Skin epidermis (tissue), 12 donors: ENCODE measurements at regions not wholly inside any gene's neighbourhood (a gene's known extent, or its start where the extent isn't known, plus 50 kb on each side); places are given as distances from the start of the nearest gene placed in this dataset.

Experiments used
- H3K27ac ChIP-seq, 21 experiments: fragments of 200-600 bp; sonication (generic) in 11 of 21; one replicate each; pipeline ENCODE4 v1.5.0; 2020; ENCODE audit warnings: mild to moderate bottlenecking in 3 of 21, inconsistent platforms in 2 of 21, moderate library complexity in 2 of 21
- H3K4me3 ChIP-seq, 7 experiments: fragments of 200-600 bp; sonication (generic) in 2 of 7; one replicate each; pipeline ENCODE4 v1.5.0; 2020; ENCODE audit warnings: inconsistent platforms in 2 of 7, mild to moderate bottlenecking in 2 of 7, moderate library complexity in 1 of 7

GRCh38 chr16:8229011-8229520, 361.2 kb downstream of the TMEM114 start:
- H3K4me3 ChIP-seq, result no peak overlapping the region
- no peak overlapping the region for H3K27ac ChIP-seq

GRCh38 chr16:8217201-8217600, 373.1 kb downstream of the TMEM114 start:
- H3K4me3 ChIP-seq, result no peak overlapping the region
- no peak overlapping the region for H3K27ac ChIP-seq

GRCh38 chr16:8204769-8205168, 385.5 kb downstream of the TMEM114 start:
- H3K27ac ChIP-seq, result no peak overlapping the region
- no peak overlapping the region for H3K4me3 ChIP-seq

- Histone ChIP-seq H3K4me3 (no peak overlapping the region), H3K27ac (no peak overlapping the region)
Observed at GRCh38 chr16:8204096-8204495, 386.2 kb downstream of the TMEM114 start.

GRCh38 chr16:8203101-8203500, 387.2 kb downstream of the TMEM114 start:
- Histone ChIP-seq H3K27ac (no peak overlapping the region), H3K4me3 (no peak overlapping the region)

GRCh38 chr16:8200839-8201238, 389.5 kb downstream of the TMEM114 start:
- no peak overlapping the region for H3K4me3 ChIP-seq
- H3K27ac ChIP-seq, result no peak overlapping the region

GRCh38 chr16:8199390-8199789, 390.9 kb downstream of the TMEM114 start:
- Histone ChIP-seq H3K27ac (no peak overlapping the region), H3K4me3 (no peak overlapping the region)

GRCh38 chr16:8194794-8195193, 395.5 kb downstream of the TMEM114 start:
- H3K4me3 ChIP-seq, result no peak overlapping the region
- H3K27ac ChIP-seq, result no peak overlapping the region

GRCh38 chr16:8188841-8189240, 401.5 kb downstream of the TMEM114 start:
- H3K4me3 ChIP-seq, result no peak overlapping the region
- H3K27ac ChIP-seq, result no peak overlapping the region

- Histone ChIP-seq H3K27ac (no peak overlapping the region), H3K4me3 (no peak overlapping the region)
Observed at GRCh38 chr16:8187782-8188372, 402.4 kb downstream of the TMEM114 start.

- no peak overlapping the region for H3K4me3 ChIP-seq
Observed at GRCh38 chr16:8184854-8185253, 405.5 kb downstream of the TMEM114 start.

GRCh38 chr16:8183176-8184099, 406.9 kb downstream of the TMEM114 start:
- Histone ChIP-seq H3K27ac (no peak overlapping the region), H3K4me3 (no peak overlapping the region)

More at GRCh38 chr16:8184854-8185253, 405.5 kb downstream of the TMEM114 start:
- no peak overlapping the region for H3K27ac ChIP-seq

GRCh38 chr16:8182761-8183160, 407.6 kb downstream of the TMEM114 start:
- no peak overlapping the region for H3K4me3 ChIP-seq
- no peak overlapping the region for H3K27ac ChIP-seq

GRCh38 chr16:8179615-8180014, 410.7 kb downstream of the TMEM114 start:
- Histone ChIP-seq H3K4me3 (no peak overlapping the region), H3K27ac (no peak overlapping the region)

GRCh38 chr16:8178271-8178670, 412.0 kb downstream of the TMEM114 start:
- H3K27ac ChIP-seq, result no peak overlapping the region

GRCh38 chr16:8175411-8175810, 414.9 kb downstream of the TMEM114 start:
- H3K4me3 ChIP-seq, result no peak overlapping the region

More at GRCh38 chr16:8178271-8178670, 412.0 kb downstream of the TMEM114 start:
- no peak overlapping the region for H3K4me3 ChIP-seq

GRCh38 chr16:8173111-8173644, 417.1 kb downstream of the TMEM114 start:
- H3K4me3 ChIP-seq, result no peak overlapping the region
- H3K27ac ChIP-seq, result no peak overlapping the region

More at GRCh38 chr16:8175411-8175810, 414.9 kb downstream of the TMEM114 start:
- no peak overlapping the region for H3K27ac ChIP-seq

- Histone ChIP-seq H3K4me3 (no peak overlapping the region), H3K27ac (no peak overlapping the region)
Observed at GRCh38 chr16:8172551-8172950, 417.8 kb downstream of the TMEM114 start.

- Histone ChIP-seq H3K27ac (no peak overlapping the region), H3K4me3 (no peak overlapping the region)
Observed at GRCh38 chr16:8168016-8168415, 422.3 kb downstream of the TMEM114 start.

GRCh38 chr16:8167436-8167835, 422.9 kb downstream of the TMEM114 start:
- H3K27ac ChIP-seq, result no peak overlapping the region
- H3K4me3 ChIP-seq, result no peak overlapping the region

- no peak overlapping the region for H3K4me3 ChIP-seq
- H3K27ac ChIP-seq, result no peak overlapping the region
Observed at GRCh38 chr16:8158051-8158450, 432.3 kb downstream of the TMEM114 start.
